ENCODE measurements at regions not wholly inside any gene's neighbourhood (a gene's known extent, or its start where the extent isn't known, plus 50 kb on each side); places are given as distances from the start of the nearest gene placed in this dataset.

DNA sequence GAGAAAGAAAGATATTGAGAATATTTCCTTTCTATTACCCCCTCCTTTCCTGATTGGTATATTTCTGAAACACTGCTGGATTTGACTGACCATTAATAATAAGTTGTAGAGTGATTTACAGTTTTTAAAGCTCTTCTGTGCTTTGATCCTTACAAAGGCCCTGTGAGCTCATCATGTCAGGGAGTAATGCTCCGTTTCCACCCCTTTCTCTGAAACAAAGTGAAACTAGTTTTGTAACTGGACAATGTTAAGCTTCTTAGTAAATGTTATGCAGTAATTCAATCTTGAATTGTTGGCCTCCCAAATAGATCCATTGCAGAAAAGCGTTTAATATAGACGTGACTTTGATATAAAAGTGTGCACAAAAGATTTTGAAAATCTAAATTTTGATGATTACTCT, 190.1 kb upstream of the GNPDA2 start:
- peak overlapping the region; percentile 66 for H3K4me3 ChIP-seq (ENCODE audit: low read length)
- H3K36me3 ChIP-seq (ENCODE audit: insufficient read depth, low read length) = no peaks in the 10 kb centered on the region
- H3K4me1 ChIP-seq (ENCODE audit: control insufficient read depth, insufficient read depth, low read length) = no peaks in the 10 kb centered on the region
- H3K9ac ChIP-seq (ENCODE audit: low read depth, low read length) = peak overlapping the region; percentile 70
- no peaks in the 10 kb centered on the region for H3K27me3 ChIP-seq (ENCODE audit: control insufficient read depth, insufficient read depth, low read length)
- H3K9me3 ChIP-seq (replicated peaks; ENCODE audit: low read length) = no peaks in the 10 kb centered on the region
- peak overlapping the region; percentile 74 for H3K4me2 ChIP-seq (ENCODE audit: low read length)

DNA sequence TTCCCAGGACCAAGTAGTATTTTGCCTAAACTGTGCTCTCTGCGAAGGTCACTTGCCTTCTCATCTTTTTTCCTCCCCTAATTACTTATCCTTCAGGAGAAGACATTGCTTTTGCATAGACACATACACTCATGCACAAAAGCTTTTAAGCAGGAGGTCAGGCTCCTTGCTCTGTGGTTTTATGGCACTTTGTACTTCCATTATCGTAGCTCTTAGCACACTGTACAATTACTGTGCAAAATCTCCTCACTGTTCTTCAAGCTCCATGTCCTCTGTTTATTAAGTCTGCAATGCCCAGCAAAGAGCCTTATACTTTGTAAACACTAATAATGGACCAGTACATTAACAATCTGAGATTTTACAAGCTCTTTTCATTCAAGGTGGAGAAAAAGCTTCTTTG, 188.4 kb upstream of the GNPDA2 start:
- Histone ChIP-seq H3K27me3 (ENCODE audit: control insufficient read depth, insufficient read depth, low read length) (no peaks in the 10 kb centered on the region), H3K4me3 (ENCODE audit: low read length) (no peak overlapping the region), H3K9ac (ENCODE audit: low read depth, low read length) (no peak overlapping the region), H3K4me1 (ENCODE audit: control insufficient read depth, insufficient read depth, low read length) (no peaks in the 10 kb centered on the region), H3K9me3 (replicated peaks; ENCODE audit: low read length) (no peaks in the 10 kb centered on the region), H3K36me3 (ENCODE audit: insufficient read depth, low read length) (no peaks in the 10 kb centered on the region), H3K4me2 (ENCODE audit: low read length) (no peak overlapping the region)

DNA sequence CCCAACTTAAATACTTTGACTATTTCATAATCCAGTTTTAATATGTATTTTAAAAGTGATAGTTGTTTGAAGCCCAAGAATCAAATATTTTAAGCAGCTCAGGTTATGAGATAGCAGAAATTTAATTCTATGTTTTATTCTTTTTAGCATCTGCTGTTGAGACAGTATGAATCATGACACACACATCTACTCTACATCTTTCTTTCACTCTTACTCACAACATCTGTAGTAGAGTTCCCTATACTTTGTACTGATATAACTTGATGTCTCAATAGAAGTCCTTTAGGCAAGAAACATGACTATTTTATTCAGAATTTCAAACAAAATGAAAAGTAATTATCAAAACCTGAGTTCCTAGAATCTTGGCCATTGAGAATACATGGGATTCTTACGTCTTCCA, 187.9 kb upstream of the GNPDA2 start:
- Histone ChIP-seq H3K4me3 (ENCODE audit: low read length) (no peak overlapping the region), H3K4me1 (ENCODE audit: control insufficient read depth, insufficient read depth, low read length) (no peaks in the 10 kb centered on the region), H3K27me3 (ENCODE audit: control insufficient read depth, insufficient read depth, low read length) (no peaks in the 10 kb centered on the region), H3K9me3 (replicated peaks; ENCODE audit: low read length) (no peaks in the 10 kb centered on the region), H3K4me2 (ENCODE audit: low read length) (no peak overlapping the region), H3K36me3 (ENCODE audit: insufficient read depth, low read length) (no peaks in the 10 kb centered on the region), H3K9ac (ENCODE audit: low read depth, low read length) (no peak overlapping the region)

DNA sequence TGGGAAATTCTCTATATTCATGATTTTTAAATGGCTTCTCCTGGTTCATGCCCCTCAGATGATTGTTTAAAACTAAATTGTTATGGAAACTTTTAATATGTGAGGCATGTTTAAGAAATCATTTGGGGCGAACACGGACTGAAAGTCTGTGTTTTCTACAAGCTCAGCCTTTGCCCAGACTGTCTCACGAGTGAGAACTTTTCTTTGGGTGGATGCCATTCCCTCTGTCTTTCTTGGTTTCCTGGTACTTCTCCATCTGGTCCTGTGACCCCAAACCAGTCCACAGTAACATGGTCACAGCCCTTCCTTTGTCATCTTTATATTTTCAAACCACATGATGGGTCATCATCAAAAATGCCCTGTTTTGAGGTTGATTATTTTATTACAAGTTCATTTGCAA, 186.6 kb upstream of the GNPDA2 start:
- Histone ChIP-seq H3K4me3 (ENCODE audit: low read length) (no peak overlapping the region), H3K27me3 (ENCODE audit: control insufficient read depth, insufficient read depth, low read length) (no peaks in the 10 kb centered on the region), H3K4me2 (ENCODE audit: low read length) (no peak overlapping the region), H3K36me3 (ENCODE audit: insufficient read depth, low read length) (no peaks in the 10 kb centered on the region), H3K9ac (ENCODE audit: low read depth, low read length) (no peak overlapping the region), H3K4me1 (ENCODE audit: control insufficient read depth, insufficient read depth, low read length) (no peaks in the 10 kb centered on the region), H3K9me3 (replicated peaks; ENCODE audit: low read length) (no peaks in the 10 kb centered on the region)

DNA sequence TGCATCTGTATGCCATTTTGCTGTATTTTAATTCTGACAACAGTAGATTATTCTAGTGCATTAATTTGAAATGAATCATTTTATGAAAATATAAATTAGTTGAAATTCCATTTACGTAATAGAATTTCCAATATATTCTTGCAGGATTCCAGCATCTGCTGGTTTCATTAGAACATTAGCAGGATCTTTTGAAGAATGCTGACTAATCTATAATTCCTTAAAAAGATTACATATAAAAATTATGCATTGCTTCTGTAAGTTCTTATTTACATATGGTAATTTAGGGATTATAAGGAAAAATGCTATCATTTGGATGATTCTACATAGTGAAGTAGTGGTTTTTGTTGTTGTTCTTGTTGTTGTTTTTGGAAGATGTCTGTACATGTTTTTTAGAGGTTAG, 182.2 kb upstream of the GNPDA2 start:
- no peak overlapping the region for H3K9ac ChIP-seq (ENCODE audit: low read depth, low read length)
- no peak overlapping the region for H3K4me3 ChIP-seq (ENCODE audit: low read length)
- H3K4me2 ChIP-seq (ENCODE audit: low read length) = no peak overlapping the region
- H3K36me3 ChIP-seq (ENCODE audit: insufficient read depth, low read length) = no peaks in the 10 kb centered on the region
- no peaks in the 10 kb centered on the region for H3K27me3 ChIP-seq (ENCODE audit: control insufficient read depth, insufficient read depth, low read length)
- no peaks in the 10 kb centered on the region for H3K9me3 ChIP-seq (replicated peaks; ENCODE audit: low read length)
- no peaks in the 10 kb centered on the region for H3K4me1 ChIP-seq (ENCODE audit: control insufficient read depth, insufficient read depth, low read length)

DNA sequence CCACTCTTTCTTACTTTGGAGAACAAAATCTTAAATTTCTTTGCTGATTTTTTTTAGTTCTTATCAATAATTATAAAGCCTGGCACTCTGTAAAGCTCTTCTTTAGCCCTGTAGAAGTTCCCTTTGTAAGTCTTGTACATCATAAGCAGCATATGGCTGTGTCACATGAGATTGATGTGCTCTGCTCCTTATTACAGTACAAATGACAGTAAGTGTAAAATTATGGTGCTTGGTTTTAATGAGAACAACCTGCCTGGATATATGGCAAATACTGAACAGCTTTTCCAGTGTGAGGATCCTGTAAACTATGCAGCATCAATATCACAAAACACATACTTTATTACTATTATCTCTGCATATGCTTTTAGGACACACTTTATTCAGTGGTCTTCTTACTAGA, 145.9 kb upstream of the GNPDA2 start:
- Histone ChIP-seq H3K9me3 (replicated peaks; ENCODE audit: low read length) (no peaks in the 10 kb centered on the region), H3K4me3 (ENCODE audit: low read length) (no peak overlapping the region), H3K27me3 (ENCODE audit: control insufficient read depth, insufficient read depth, low read length) (no peaks in the 10 kb centered on the region), H3K4me1 (ENCODE audit: control insufficient read depth, insufficient read depth, low read length) (no peaks in the 10 kb centered on the region), H3K36me3 (ENCODE audit: insufficient read depth, low read length) (no peaks in the 10 kb centered on the region), H3K9ac (ENCODE audit: low read depth, low read length) (no peak overlapping the region), H3K4me2 (ENCODE audit: low read length) (no peak overlapping the region)

DNA sequence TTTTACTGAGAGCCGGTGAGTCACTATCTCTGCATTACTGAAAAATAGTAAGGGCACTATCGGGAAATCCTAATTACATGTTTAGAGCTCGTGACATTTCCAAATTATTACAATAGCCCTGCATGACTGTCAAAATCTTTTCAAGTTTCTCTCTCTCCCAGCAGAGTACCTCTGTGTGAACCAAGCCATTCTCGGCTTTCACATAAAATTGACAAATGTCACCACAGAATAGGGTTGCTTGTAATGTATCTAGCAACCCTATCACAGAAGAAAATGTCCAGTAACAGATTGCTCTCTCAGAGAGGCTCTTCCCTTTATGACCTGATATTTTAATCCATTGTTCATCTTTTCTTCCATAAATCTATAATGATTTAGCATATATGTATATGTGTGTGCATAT, 144.8 kb upstream of the GNPDA2 start:
- no peaks in the 10 kb centered on the region for H3K9me3 ChIP-seq (replicated peaks; ENCODE audit: low read length)
- no peaks in the 10 kb centered on the region for H3K36me3 ChIP-seq (ENCODE audit: insufficient read depth, low read length)
- H3K4me1 ChIP-seq (ENCODE audit: control insufficient read depth, insufficient read depth, low read length) = no peaks in the 10 kb centered on the region
- no peak overlapping the region for H3K4me3 ChIP-seq (ENCODE audit: low read length)
- H3K9ac ChIP-seq (ENCODE audit: low read depth, low read length) = no peak overlapping the region
- no peak overlapping the region for H3K4me2 ChIP-seq (ENCODE audit: low read length)
- H3K27me3 ChIP-seq (ENCODE audit: control insufficient read depth, insufficient read depth, low read length) = no peaks in the 10 kb centered on the region

DNA sequence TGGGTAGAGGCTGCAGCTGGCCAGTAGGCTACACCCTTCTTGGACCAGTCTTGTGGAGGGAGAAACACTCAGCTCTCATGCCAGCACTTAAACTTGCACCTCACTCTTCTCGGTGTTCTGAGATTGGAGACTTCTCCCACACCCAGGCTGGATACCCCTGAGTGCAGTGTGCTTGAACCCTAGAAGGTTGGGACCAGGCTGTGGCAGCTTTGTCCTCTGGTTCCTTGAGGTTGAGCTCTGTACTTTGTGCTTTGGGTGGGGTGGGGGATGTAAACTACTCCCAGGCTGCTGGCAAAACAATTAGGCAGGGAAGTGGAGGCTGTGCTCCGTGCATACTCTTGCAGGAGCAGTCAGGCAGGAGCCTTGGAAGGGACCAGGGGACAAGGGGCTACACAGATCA, 143.6 kb upstream of the GNPDA2 start:
- Histone ChIP-seq H3K4me2 (ENCODE audit: low read length) (no peak overlapping the region), H3K9ac (ENCODE audit: low read depth, low read length) (no peak overlapping the region), H3K4me1 (ENCODE audit: control insufficient read depth, insufficient read depth, low read length) (no peaks in the 10 kb centered on the region), H3K27me3 (ENCODE audit: control insufficient read depth, insufficient read depth, low read length) (no peaks in the 10 kb centered on the region), H3K36me3 (ENCODE audit: insufficient read depth, low read length) (no peaks in the 10 kb centered on the region), H3K9me3 (replicated peaks; ENCODE audit: low read length) (no peaks in the 10 kb centered on the region), H3K4me3 (ENCODE audit: low read length) (no peak overlapping the region)

DNA sequence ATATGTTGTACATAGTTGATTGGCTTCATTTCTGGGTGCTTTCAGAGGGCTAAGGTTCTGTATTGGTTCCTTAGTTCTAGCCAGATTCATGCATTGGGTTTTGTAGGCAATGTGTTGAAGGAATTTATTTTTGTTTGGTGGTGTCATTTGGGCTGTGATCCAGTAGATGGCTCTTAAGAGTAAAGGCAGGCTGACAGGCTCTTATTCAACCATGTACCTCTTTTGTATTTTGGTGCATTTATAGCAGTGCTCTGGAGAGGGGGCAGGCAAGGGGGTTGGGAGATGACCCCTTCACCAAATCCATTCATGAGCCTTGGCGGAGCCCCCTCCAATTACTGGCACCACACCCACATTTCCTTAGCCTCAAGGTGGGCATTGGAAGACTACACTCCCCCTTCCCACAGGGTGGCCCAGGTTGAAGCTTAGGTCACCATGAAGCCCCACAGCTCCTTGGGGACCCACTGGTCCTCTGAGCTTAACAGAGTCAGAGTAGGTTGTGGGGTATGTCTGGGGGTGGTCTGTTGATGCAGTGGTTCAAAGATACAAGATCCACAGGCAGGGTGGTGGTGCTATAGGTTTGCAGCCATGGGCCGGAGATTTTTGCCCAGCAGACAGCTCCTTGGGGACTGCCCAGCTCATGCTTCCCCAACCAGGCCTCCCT, 143.0 kb upstream of the GNPDA2 start:
- Histone ChIP-seq H3K4me2 (ENCODE audit: low read length) (no peak overlapping the region), H3K4me1 (ENCODE audit: control insufficient read depth, insufficient read depth, low read length) (no peaks in the 10 kb centered on the region), H3K4me3 (ENCODE audit: low read length) (no peak overlapping the region), H3K9me3 (replicated peaks; ENCODE audit: low read length) (no peaks in the 10 kb centered on the region), H3K36me3 (ENCODE audit: insufficient read depth, low read length) (no peaks in the 10 kb centered on the region), H3K27me3 (ENCODE audit: control insufficient read depth, insufficient read depth, low read length) (no peaks in the 10 kb centered on the region), H3K9ac (ENCODE audit: low read depth, low read length) (no peak overlapping the region)

DNA sequence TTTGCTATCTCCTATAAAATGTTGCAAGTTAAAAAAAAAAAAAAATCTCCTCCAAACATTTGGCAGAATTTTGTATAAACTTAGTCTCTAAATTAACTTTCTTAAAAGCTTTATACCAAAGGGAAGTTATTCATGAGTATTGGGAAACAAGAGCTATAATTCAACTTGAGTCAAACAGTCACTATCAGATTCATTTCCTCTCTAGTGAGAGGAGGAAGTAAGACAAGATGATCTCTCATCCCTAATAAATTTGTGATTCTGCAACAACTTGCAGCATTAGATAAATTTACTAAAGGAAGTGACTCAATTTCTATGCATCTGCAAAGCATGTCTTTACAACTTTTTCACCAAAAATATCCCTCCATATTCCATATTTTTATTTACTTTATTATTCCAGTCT, 135.4 kb upstream of the GNPDA2 start:
- Histone ChIP-seq H3K4me2 (ENCODE audit: low read length) (no peak overlapping the region), H3K27me3 (ENCODE audit: control insufficient read depth, insufficient read depth, low read length) (no peaks in the 10 kb centered on the region), H3K36me3 (ENCODE audit: insufficient read depth, low read length) (no peaks in the 10 kb centered on the region), H3K9me3 (replicated peaks; ENCODE audit: low read length) (no peaks in the 10 kb centered on the region), H3K9ac (ENCODE audit: low read depth, low read length) (no peak overlapping the region), H3K4me1 (ENCODE audit: control insufficient read depth, insufficient read depth, low read length) (no peaks in the 10 kb centered on the region), H3K4me3 (ENCODE audit: low read length) (no peak overlapping the region)

DNA sequence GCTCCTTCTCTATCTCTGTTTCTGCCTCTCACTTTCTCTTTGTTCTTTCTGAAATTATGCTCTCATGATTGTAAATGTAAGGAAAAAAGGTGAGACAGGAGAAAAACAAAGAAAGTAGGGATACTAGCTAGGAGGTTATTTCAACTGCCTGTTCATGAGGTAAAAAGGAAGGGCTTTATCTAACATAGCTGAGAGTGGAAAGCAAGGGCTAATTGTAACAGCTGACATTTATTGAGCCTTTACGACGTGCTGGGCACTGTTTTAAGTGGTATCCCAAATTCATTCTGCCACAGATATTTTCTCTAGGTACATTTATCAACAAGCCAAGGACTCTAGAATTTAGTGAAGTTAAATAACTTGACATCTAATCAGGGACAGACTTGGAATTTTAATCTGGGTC, 133.1 kb upstream of the GNPDA2 start:
- Histone ChIP-seq H3K9me3 (replicated peaks; ENCODE audit: low read length) (no peaks in the 10 kb centered on the region), H3K36me3 (ENCODE audit: insufficient read depth, low read length) (no peaks in the 10 kb centered on the region), H3K4me1 (ENCODE audit: control insufficient read depth, insufficient read depth, low read length) (no peaks in the 10 kb centered on the region), H3K9ac (ENCODE audit: low read depth, low read length) (no peak overlapping the region), H3K4me3 (ENCODE audit: low read length) (no peak overlapping the region), H3K4me2 (ENCODE audit: low read length) (no peak overlapping the region), H3K27me3 (ENCODE audit: control insufficient read depth, insufficient read depth, low read length) (no peaks in the 10 kb centered on the region)

DNA sequence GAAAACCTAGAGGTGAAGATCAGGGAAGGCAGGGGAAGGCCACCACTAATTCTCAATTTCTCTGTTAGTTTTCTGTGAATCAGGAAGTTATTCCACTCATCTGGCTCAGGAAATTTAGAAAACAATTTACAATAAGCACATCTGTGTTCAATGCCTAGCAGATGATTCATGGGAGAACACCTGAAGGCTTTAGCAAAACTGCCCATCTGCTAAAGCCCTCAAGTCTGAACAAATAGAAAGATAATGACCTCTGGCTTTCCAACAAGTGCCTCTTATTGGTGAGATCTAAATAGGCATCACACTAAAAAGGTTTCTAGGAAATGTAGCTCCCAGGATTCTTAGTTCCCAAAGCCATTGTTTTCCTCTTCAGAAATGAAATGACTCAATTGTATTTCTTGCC, 122.1 kb upstream of the GNPDA2 start:
- H3K36me3 ChIP-seq (ENCODE audit: insufficient read depth, low read length) = no peaks in the 10 kb centered on the region
- no peak overlapping the region for H3K4me2 ChIP-seq (ENCODE audit: low read length)
- peaks cover 3% of the 10 kb centered on the region for H3K9me3 ChIP-seq (replicated peaks; ENCODE audit: low read length)
- no peak overlapping the region for H3K4me3 ChIP-seq (ENCODE audit: low read length)
- no peaks in the 10 kb centered on the region for H3K27me3 ChIP-seq (ENCODE audit: control insufficient read depth, insufficient read depth, low read length)
- no peak overlapping the region for H3K9ac ChIP-seq (ENCODE audit: low read depth, low read length)
- no peaks in the 10 kb centered on the region for H3K4me1 ChIP-seq (ENCODE audit: control insufficient read depth, insufficient read depth, low read length)

Measured in skeletal muscle satellite cell (primary cell).